GM12864 (cell line): ENCODE measurements at regions not wholly inside any gene's neighbourhood (a gene's known extent, or its start where the extent isn't known, plus 50 kb on each side); places are given as distances from the start of the nearest gene placed in this dataset.

Experiments used
- DNase-seq: peaks from one replicate; pipeline ENCODE4 v3.0.0-alpha.2; 2011; ENCODE audit warnings: low read depth
- H3K4me3 ChIP-seq: 2 replicates; pipeline ENCODE4 v1.5.1; 2011; ENCODE audit warnings: mild to moderate bottlenecking, low read depth, low read length, control low read depth
- CTCF ChIP-seq: IDR thresholded peaks from 2 replicates; pipeline ENCODE4 v1.5.1; 2011; ENCODE audit warnings: low read depth, mild to moderate bottlenecking, moderate library complexity, low read length, control low read depth, inconsistent platforms; ENCODE audit errors: missing control alignments

DNA sequence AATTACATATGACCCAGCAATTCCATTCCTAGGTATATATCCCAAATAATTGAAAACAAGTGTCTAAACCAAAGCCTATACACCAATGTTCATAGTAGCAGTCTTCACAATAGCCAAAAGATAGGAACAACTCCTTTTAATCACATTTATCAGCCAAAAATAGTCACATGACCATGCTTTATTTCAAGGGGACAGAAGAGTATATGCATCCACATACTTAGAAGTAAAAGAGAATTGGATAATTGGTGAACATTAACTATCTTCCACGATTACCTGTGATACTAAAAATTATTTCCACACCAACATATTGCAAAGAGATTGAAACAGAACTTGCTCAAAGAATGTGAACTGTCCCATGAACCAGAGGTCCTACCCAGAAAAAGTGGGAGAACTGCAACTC lies 51.8 kb upstream of the FOXE1 start:
- no peak for TF ChIP-seq CTCF
- H3K4me3 ChIP-seq = no peak overlapping the region
- no peak for DNase-seq

DNA sequence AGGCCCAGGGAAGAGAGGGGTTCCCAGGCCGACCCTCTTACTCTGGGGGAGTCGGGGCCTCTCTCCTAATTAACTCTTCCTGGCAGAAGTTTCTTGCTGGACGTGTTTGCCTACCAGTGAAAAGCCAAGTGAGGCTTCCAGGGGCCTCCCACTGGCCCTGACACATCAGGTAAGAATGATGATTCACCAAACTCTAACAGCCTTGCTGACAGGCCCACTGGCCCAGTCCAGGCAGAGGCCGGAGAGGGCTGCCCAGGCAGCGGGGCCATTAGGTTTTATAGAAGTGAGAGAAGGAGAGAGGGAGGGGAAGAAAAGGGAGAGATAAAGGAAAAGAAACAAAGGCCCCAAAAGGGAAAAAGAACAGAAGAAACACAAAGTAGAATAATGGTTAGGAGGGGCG lies 50.8 kb upstream of the FOXE1 start:
- H3K4me3 ChIP-seq = no peak overlapping the region
- DNase-seq = no peak
- TF ChIP-seq CTCF = no peak

DNA sequence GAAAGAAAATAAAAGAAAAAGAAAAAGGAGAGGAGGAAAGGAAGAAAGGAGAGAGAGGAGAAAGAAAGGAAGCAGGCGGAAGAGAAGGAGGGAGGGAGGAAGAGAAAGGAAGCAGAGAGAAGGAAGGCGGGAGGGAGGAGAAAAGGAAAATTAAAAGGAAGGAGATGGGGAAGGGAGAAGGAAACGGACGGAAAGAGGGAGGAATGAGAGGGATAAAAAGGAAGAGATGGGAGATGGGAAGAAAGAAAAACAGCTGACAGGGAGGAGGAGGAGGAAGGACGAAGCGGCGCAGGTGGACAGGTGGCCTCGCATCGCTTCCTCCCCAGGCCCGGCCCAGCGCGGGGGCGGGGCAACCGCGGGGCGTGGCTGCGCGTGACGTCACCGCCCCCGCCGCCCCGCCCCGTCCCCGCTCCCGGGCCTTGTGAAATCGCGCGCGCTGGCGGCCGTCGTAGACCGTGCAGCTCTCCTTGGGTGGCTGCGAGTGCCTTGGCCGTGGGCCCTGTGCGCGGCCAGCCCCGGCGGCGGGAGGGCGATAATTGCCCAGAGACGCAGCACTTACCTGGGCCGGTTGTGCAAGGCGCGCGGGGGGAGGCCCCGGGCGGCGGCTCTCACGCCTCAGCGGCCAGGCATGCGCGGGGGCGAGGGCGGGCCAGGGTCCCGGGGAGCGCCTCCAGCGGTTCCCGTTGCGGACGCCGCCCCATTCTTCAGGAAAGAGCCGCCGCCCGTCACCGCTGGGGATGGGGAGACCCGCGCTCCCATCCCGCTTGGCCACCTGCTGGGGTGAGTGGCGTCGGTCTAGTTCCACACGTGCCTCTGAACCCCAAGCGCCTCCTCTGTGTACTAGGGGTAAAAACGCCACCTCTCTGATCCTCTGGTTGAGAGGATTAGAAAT lies 49.6 kb upstream of the FOXE1 start:
- TF ChIP-seq CTCF = peak; percentile 4
- peak overlapping the region; percentile 44 for H3K4me3 ChIP-seq
- peak; percentile 2 for DNase-seq
